RPMI7951 (cell line): ENCODE measurements at regions not wholly inside any gene's neighbourhood (a gene's known extent, or its start where the extent isn't known, plus 50 kb on each side); places are given as distances from the start of the nearest gene placed in this dataset.
A peak's percentile ranks its signal among the peaks of the same experiment; 100 is the strongest.
"Not testable (repeated sequence)": the region's sequence is repeated elsewhere in the genome, so short reads cannot be mapped to it uniquely, and the experiment has no call there.

Experiments
- DNase-seq: peaks from one replicate; pipeline ENCODE4 v3.0.0-alpha.2; 2012; ENCODE audit warnings: low read depth

DNA sequence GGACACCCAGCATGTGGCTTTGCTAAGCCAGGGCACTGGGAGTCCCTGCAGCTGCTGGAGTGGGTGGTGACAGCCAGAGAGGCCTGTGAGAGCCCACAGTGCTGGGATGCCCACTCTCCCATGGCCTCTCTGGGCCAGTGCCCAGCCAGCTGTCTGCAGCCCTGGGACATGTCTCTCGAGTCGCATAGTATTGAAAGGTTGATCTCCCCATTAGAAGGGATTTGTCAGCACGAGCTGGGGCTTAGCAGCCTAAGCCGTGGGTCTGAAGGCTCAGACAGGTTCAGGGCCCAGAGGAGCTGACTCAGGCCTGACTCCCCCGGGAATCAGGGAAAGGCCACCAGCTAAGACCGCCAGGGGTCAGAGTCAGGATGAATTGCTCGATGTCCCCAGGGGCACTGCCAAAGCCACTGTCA lies 53.5 kb downstream of the FOXD2 start:
- no peak for DNase-seq

DNA sequence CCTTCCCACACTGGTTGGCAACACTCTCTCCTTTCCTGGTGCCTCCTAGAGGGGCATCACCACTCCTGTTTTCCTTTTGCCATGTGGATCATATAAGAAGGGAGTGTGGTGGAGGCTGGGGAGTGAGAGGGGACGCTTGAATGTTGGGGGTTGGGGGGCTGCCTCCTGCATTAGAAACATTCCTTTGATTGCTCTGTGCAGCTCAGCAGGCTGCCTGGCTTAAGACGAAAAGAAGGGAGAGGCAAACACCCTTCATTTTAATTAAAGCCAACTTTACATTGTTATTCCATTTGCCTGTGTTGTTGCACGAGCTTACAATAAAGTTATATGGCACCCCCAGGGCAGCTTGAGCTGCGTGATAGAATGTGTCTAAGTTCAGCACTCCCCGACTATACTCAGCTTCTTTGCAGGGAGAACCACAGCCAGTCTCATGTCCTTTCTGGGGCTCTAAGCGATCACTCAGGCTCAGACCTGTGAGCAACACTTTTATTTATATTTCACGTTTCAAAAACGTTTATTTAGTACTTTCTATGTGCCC lies 57.4 kb downstream of the FOXD2 start:
- no peak for DNase-seq

DNA sequence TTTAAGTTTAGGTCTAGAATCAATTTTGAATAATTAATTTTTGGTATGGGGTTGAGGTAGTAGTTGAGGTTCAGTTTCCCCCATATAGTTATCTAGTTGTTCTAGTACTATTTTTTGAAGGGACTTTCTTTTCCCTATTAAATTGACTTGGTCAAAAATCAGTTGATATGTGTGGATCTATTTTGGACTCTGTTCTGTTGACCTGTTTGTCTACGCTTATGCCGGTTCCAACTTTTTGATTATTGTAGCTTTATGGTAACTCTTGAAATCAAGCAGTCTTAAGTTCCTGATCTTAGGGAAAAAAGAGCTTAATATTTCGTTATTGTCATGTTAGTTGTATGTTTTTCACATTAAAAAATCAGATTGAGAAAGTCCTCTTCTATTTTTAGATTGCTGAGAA lies 60.7 kb downstream of the FOXD2 start:
- no peak for DNase-seq

DNA sequence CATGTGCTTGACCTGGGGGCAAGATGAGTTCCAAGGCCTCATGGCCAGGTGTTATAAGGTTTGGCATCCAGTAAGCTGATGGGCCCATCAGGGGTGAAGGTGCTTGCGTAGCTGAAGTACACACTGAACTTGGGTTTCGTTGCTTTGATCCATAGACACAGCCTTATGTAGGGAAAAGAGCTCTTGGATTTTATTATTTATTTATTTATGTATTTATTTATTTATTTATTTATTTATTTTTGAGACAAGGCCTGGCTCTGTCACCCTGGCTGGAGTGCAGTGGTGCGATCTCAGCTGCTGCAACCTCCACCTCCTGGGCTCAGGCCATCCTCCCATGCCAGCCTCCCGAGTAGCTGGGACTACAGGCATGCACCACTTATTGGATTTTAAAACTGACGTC lies 63.2 kb downstream of the FOXD2 start:
- DNase-seq: no peak

DNA sequence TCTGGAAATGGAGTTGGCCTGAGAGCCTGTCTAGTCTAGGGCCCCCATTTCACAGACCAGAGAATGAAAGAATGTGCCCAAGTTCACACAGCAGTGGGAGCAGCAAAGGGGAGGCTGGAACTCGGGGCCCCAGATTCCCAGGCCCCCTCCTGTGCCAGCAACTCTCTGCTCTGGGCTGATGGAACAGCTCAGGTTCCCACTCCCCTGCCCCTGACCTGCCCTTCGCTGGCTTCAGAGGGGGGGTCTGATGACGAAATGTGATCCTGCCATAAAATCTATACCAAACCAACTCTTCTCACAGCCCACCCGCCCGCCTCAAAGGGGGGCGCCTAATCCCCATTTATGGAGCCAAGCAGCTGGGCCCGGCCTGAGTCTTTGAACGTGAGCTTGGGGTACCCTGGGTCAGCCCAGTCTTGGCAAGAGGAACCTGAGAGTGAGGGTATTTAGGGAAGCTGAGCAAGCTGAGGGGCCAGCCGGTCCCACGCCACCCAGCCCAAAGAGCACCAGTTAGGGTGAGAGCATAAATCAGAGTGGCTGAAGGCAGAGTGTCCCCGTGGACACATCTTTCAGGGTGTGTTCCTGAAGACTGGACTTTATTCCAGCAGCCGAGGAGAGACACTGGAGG lies 65.0 kb downstream of the FOXD2 start:
- no peak for DNase-seq

DNA sequence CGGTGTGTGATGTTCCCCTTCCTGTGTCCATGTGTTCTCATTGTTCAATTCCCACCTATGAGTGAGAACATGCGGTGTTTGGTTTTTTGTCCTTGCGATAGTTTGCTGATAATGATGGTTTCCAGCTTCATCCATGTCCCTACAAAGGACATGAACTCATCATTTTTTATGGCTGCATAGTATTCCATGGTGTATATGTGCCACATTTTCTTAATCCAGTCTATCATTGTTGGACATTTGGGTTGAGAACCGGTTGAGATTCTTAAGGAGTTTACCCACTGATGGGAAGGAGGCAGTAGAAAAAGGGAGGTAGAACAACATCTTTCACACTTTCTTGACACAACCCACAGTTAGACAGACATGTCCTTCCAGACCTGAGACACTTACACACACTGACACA lies 67.0 kb downstream of the FOXD2 start:
- not testable (repeated sequence) for DNase-seq

DNA sequence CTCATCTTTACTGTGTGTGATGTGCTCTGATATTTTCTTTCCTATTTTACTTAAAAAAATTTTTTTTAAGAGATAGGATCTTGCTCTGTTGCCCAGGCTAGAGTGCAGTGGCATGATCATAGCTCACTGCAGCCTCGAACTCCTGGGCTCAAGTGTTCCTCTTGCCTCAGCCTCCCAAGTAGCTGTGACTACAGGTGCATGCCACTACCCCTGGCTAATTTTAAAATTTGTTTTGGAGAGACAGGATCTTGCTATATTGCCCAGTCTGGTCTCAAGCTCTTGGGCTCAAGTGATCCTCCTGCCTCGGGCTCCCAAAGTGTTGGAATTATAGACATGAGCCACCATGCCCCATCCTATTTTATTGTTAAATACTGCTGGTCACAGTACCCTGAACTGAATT lies 67.4 kb downstream of the FOXD2 start:
- no peak for DNase-seq

DNA sequence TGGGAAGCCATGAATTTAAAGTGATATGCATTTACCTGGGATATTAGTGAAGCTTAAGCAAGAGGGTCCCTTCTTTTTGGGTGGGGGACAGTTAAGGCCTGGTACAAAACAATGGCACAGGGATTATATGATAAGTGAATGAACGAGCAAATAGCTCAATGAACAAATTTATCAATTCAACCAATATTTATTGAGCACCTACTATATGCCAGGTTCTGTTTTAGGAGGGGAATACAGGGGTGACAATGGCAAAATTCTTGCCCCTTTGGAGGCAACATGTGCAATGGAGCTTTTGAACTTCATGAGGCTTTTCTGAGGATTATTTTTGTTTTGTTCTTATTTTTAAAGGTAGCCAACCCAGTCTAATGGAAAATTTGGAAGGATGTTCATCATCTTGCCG lies 68.2 kb downstream of the FOXD2 start:
- no peak for DNase-seq

DNA sequence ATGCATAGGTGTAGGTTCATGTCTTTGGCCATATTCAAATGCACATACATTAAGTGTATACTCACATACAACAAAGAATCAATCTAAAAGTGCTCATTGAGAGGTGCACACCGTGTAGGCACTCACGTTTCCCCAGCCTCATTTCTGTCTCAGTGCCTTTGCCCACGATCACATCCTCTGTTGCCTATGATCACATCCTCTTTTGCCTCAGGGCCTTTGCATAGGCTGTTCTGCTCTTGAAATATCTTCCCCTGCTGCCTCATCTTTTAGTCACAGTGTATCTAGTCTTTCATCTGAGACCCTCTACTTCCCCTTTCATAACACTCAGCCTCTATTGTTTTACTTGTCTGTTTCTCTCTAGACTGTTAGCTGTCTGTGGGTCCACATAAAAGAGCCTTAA lies 69.3 kb downstream of the FOXD2 start:
- DNase-seq: peak; percentile 20

DNA sequence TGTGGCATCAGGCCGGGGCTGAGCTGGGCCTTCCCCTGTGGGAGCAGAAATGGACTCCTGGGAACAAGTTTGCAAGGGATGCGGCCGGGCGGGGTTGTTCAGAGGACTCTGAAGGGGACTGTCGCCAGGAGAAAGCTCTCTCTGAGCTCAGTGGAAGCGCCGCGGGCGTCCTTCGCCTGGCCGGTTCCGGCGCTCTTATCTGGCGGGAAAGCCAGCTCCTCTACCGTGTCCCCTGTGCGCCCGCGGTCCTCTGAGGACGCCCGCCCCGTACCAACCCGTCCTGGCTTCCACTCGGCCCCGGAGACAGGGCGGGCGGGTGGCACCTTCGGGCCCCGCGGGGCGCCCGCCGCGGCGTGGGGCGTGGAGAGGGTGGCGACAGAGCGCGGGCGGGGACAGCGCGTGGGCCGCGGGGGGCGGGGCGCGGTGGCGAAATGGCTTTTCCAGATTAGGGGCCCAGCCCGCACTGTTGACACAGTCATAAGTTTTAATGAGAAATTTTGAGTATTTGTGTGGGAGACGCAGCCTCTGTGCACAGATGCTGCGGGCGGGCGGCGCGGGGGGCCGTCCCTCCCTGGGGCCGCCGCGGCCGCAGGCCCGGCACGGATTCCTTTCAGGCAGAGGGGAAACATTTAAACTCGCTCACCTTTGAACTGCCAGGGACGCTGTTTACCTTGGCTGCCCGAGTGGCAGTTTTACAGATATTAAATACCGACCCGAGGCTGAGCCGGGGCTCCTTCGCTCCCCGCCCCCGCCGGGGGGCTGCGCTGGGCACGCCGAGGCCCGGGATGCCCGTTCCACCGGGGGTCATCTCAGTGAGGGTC lies 70.2 kb downstream of the FOXD2 start:
- peak; percentile 35 for DNase-seq

DNA sequence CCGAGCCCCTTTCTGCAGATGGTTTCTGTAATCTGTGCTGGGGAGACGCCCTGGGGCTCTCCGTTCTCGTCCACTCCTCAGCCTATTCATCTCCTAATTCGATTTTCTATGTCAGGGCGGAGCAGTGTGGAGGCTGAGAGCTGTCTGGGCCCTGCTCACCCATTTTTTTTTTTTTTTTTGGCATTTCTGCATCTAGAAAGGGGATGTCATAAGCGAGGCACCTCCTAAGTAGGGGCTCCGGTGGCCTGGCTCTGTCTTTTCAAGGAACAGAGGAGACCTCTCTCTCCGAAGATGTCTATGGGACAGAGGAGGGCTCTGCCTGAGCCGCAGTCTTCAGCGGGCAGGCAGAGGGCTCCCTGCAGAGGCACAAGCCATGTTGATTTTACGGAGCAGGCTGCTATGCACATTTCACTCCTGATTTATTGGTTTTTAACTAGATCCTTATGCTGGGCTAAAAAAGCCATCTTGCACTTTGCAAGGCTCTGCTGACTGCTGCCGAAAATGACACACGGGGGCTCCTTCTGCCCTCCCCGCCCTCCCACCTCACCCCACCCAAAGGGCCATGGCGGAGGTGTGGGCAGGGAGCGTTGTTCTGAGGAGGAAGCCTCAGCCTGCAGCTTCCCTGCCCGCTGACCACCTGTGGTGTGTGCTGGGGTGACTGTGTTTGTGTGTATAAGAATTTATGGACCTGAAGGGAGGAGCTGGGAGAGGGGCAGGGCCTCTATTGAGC lies 71.0 kb downstream of the FOXD2 start:
- no peak for DNase-seq

DNA sequence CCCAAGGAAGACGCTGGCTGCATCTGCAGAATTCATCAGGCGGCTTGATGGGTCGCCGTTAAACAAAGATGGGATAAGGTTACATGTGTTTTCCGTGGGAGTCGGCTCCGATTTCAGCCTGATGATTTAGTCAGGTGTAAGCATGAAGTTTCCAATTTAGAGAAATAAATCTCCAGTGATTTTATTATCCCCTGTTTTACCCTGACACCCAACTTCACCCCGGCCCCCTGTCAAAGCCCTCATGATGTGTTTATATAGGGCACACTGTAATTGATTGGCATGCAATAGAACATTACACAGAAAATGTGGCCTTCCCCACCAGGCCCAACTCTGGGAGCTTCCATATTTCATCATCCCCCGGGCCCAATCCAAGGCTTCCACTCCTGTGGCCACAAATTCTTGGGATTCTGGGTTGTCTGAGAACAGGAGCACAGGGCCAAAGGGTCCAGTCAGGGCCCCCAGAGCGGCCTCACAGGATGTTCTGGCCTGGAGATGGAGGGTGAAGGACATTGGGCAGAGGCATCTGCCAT lies 72.5 kb downstream of the FOXD2 start:
- no peak for DNase-seq

DNA sequence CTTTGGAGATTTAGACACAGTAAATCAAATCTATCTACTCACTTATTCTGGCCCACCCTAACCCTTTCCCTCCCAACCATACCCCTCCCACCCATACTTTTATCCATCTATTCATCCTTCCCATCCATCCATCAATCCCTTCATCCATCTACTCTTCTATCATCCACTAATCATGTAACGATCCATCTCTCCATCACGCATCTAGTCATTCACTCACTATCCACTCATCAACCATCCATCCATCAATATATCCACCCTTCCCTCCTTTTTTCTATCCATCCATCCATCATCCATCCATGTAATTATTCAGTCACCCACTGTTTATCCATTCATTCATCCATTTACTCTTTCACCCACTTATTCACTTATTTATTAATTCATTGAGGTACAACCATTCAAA lies 74.0 kb downstream of the FOXD2 start:
- DNase-seq: no peak

DNA sequence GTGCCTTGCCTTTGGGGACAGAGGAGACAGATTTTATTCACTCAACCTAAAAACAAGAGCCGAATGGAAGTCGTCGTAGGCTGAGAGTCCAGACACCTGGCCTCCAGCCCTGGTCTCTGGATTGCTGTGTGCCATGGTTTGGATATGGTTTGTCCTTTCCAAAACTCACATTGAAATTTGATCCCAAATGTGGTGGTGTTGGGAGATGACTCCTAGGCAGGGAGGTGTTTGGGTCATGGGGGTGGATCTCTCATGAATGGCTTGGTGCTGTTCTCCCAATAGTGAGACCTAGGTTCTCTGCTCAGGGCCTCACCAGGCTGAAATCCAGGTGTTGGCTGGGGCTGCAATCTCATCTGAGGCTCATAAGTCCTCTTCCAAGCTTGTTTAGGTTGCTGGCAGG lies 75.5 kb downstream of the FOXD2 start:
- no peak for DNase-seq

DNA sequence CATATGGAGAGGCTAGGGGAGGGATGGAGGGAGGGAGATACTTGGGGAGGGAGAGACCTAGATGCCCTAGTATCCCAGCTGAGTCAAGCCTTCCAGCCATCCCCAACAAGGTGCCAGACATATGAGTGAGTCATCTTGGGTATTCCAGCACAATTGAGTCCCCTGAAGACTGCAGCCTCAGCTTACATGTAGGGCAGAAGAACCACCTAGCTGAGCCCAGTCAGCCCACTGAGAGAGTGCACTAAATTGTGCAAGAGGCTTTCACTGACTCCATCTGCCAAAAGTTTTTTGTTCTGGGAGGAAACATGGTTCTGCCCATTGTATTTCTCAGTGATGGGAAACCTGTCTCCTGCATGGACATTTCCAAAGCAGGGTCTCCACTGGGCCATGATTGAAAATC lies 76.4 kb downstream of the FOXD2 start:
- DNase-seq: no peak

DNA sequence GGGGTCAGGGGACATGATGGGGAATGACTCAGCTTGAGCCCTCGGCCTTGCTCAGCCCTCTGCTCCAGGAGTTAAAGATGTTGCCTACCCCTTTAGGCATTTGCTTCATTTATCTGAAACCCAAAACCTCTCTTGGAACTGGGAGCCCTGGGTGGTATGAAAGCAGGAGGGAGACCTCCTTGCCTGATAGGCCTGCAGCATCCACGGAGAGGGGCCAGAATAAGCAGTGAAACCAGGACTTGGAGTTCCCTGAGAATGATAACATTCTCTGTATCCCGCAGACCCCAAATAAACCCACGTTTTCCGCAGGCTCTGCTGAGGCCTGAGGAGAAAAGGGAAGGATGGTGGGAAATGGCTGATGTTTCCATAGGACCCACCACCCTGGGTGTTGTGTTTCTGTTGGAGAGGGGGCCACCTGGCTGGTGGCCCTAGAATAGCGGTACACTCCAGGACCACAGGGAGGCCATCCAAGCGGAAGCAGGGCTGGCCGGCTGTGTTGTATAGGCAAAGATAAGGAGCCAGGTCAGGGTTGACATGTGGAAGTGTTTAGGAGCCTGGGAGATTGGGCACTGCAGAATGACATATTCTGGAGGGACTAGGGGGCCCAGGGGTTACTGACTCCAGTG lies 77.4 kb downstream of the FOXD2 start:
- no peak for DNase-seq

DNA sequence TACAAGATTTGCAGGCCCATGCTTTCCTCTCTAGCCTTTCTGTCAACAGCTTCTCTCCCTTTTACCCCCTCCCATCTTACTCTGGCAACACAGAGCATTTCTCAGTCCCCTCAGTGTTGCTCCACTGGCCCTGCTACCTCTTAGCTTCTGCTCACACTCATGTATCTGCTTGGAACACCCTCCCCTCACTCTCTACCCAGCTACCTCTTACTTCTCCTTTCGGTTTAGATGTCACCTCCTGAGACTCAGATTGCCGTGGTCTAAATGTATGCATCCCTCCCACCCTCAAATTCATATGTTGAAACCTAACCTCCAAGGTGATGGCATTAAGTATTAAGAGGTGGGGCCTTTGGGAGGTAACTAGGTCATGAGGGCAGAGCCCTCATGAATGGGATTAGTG lies 80.1 kb downstream of the FOXD2 start:
- no peak for DNase-seq

DNA sequence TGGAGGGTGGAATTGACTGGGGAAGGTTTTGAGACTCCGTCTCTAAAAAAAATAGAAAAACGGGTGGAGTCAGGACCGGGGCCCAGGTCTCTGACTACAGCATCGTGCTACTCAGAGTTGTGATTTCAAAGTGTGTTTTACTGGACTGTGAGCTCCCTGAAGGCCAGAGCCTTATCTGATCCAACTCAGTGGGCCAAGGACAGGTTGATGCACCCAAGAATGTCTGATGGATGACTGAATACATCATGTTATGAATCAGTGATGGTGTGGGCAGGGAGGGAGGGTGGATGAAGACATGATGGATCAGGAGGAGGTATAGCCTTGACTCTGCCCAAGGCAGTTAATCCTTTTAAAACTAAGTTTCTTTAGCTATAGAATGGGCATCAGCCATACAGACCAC lies 81.6 kb downstream of the FOXD2 start:
- no peak for DNase-seq

DNA sequence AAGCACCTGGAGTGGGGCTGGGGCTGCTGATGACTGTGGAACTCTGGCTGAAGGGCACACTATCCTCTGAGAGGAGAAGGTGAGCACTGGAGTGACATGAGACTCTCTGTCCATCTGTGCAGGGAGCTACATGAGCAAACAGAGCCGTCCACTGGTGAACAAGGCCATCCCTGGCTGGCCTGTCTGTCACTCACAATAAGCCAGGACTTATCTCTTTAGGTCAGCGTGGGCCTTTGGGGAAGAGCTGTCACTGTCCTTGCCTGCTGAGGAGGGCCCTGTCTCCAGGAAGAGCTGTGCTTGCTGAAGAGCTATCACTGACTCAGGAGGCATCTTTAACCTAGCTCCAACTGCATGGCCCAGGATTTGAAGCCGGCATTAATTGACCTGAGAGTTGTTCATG lies 82.1 kb downstream of the FOXD2 start:
- DNase-seq: no peak

DNA sequence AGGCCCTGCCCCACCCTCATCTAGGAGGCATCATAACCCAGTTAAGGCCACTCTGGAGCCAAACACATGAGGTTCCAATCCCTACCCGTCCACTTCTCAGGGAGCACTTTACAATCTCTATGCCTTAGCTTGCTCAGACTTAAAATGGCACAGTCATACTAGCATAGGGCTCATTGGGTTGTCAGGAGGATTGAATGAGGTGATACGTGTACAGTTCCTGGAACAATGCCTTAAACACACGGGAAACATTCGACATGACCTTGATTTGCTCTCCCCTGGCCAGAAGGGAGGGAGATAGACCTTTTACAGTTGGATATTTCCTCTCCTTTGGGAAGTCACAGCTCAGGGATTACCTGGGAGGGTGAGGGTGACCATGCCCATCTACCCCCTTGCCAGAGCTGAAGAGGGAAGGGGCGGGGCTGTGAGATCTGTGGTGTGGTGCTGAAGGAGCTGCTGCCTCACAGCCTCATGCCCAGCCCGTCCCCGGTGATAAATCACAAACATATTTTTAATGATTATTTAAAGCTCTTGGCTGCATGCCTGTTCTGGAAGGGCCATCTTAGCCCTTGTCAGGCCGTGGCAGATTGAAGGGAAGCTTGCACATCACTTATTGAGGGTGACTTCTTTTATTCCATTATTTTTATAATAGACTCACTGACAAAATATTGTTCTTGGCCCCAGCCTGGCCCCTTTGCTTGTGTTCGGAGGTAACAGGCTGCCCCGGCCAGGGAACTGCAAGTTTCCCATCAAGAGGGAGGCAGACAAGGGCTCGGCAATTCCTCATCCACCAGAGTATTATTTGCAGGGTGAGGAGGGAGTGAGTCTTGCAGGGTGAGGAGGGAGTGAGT lies 83.4 kb downstream of the FOXD2 start:
- DNase-seq: no peak
